NOMO-1 (cell line): ENCODE measurements at regions not wholly inside any gene's neighbourhood (a gene's known extent, or its start where the extent isn't known, plus 50 kb on each side); places are given as distances from the start of the nearest gene placed in this dataset.
A peak's percentile ranks its signal among the peaks of the same experiment; 100 is the strongest.

Experiments
- DNase-seq, 2 experiments: peaks; one replicate each; lab custom pipeline; 2025; ENCODE audit not compliant: unreplicated experiment in 2 of 2; lab: John Stamatoyannopoulos, UW

DNA sequence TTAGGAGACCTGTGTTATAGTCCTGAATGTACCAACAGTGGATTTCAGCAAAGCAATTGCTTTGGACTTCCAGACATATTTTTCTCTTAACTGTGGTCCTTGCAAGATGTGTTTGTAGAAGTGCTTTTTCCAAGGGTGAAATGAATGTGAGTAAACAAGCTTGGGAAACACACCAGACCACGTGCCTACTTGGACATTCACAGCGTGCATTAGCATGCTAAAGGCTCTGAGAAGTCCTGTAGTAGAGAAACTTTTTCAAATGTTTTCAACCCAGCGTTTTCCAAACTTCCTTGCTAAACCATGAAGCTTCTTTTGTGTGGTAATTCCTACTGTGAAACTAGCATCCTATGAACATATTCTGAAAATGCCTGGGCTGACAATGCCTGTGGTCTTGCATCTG is 91.2 kb upstream of the DBX1 start:
- no peak for DNase-seq

DNA sequence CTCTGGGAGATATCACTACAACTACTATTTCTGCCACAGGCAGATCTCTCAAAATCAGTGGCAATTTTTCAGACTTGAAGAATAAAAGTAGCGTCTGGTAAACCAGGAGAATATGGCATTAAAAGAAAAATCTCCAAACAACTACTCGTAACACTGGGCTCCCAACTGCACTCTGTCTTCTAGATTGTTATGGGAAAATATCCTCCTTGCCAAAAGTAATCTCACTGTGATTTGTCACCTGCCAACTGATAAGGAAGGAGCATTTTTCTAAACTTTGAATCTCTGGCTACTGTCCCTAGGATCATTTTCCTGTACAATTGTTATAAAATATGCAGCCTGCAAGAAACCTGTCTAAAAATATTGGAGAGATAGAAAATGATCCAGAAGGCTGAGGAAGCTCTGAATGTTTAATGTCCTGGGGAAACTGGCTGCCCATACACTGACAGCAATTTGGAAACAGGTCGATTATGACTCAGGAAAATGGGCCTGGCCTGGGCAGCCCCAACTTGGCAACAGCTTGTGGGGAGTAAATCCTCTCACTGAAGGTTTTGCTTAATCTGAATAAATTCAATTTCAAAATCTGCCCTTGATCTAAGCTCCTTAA is 90.5 kb upstream of the DBX1 start:
- DNase-seq = no peak

DNA sequence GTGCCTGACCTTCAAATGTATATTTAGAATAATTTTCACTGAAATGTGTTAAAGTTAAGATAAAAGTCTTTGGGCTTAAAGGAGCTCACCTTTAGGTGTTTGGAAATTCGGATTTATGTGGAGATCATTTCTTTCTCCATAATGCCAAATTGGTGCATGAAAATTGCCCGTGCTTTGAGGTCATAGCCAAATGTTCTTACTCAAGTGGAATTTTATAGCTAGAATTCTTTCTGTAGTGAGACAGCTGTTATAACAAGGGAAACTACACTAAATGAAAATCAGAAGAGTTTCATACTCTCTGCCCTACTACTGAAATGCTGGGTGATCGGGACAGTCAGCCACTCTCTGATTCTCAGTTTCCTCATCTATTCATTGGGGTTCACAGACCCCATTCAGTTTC is 89.5 kb upstream of the DBX1 start:
- DNase-seq = no peak

DNA sequence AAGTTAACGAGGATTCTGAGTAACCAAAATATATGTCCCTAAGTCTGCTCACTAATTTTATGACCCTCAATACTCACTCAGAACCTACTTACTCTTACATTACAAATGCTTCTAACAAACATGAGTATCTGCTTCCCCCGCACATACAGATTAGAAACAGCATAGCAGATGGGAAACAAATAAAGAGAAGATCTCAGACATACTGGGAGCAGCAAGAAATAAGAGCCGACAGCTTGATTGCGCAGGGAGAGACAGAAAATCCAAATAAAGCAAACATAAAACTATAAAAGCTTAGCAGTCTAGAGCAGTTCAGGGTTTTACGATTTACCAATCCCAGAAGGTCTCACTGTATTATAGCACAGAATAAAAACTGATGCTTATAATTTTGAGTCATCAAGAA is 89.1 kb upstream of the DBX1 start:
- DNase-seq = no peak

DNA sequence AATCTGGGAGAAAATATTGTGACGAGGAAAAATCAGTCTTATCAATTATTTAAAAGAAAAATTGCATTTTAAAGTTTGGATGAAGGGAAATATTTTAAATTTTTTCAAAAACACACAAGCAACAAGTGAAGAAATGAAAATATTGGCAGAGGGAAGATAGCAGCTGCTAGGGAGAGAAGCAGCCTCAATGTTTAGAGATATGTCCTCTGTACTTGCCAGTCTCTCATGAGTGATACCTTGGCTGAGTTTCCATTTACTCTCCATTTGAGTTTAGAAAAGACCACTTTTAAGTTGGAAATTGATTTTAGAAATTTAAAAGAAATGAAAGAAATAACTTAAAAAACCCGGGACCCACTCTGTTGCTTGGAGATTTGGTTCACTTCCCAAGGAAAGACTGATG is 88.6 kb upstream of the DBX1 start:
- no peak for DNase-seq

DNA sequence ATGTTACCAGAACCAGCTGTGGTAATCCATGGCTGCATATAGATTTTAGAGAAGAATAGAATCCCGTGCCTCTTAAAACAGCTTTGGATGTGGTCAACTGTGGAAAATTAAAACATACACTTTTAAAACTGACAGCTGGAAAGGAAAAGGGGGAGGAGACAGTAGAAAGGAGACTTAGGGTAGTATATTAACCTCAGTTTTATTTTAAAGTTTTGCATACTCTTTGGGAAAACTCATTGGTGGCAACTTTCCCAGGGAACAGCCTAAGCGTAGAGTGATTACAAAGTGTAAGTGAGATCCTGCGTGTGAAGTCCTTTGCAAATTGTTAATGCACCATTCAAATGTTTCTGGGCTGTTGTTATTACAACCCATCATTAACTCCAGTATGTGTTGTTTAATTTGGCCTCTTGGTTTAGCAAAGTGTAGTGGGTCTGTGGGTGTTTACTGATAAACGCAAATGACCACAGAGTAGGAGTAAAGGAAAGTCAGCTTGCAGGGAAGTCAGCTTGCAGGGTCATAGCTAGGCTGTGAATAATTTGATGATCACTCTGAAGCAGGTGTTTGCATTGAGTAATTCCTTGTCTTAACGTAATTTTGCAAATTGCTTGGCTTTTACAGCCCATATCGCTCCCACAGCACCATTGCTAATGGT is 88.0 kb upstream of the DBX1 start:
- DNase-seq = no peak

DNA sequence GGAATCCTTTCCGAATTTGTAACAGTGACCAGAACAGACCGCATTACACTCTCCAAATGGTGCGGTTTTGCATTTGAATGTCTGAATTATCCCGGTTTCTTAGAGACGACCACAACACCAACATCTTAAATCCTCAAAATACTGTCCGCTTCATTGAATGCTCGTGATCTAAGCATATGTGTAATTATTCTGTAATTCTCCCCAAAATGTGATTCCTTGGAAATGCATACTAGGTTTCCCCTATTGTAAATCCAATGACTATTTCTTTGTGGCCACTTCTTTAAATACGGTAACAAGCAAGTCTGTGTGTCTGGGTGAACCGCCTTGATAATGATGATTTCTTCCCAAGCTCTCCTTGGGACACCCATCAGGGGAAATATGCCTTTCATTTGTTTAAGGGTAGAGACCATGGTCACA is 87.3 kb upstream of the DBX1 start:
- no peak for DNase-seq

DNA sequence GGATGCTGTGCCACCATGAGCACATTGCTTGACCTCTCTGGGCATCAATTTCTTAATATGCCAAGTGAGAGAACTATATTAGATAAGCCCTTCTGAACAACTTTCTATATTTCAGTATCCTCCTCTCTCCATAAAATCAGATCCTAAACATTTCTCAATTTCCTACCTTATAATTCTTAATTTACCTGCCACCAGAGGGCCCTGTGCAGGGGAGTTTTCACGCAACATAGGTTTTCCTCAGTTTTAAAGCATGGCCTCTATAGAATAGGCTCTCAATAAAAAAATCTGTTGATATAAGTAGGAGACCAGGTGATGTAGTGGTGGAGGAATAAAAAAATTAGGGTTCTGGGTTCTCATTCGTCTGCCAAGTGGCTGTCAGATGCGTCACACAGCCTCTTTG is 83.7 kb upstream of the DBX1 start:
- peak in 1 of 2 experiments; percentile 1 for DNase-seq

DNA sequence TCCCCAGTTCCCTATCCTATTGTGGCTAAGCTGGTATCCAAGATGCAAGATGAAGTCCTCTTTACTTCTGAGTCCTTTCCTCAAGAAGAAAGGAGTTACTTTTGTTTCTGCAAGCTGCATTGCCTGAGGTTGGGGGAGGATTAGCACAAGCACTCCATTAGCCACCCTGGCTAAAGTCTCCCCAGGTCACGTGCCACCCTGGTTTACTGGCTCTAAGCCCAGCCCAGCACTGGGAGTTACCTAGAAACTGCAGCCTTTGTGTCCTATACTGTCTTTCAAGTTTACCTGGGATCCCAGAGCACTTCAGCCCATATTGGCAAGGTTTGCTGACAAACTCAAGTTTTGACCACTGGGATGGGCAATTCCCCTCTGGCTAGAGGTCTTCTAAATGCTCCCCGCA is 78.4 kb upstream of the DBX1 start:
- no peak for DNase-seq

DNA sequence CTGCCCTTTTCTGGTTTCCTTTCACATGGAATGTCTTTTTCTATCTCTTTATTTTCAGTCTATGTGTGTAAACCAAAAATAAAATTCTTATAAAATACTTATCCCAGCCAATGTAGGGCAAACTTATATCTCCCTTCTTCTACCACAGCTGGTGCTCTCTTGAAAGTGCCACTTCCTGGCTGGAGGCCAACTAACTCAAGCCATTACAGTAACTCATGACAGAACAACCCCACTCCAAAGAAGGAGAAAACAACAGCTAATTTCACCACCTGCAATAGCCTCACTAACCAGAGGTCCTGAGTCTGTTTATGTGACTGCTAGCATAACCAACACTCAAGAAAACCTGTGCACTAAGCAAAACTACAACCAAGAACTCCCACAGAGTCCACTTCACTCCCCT is 74.9 kb upstream of the DBX1 start:
- no peak for DNase-seq

DNA sequence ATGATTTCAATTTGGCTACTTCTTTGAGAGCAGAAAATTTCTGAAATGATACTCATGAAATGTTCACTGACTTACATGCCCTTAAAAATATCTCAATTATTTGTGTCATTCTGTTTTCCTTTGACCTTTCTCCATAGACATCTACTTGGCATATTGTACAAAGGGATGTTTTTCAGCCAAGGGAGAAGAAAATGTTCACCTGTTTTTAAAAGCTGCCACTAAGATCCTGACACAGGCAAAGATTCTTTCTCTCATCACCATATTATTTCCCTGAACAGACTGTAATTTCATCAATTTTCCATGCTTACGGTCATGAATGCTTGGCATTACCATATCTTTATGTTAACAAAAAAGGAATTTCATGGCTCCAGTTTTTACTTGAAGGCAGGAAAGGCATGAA is 67.4 kb upstream of the DBX1 start:
- no peak for DNase-seq

DNA sequence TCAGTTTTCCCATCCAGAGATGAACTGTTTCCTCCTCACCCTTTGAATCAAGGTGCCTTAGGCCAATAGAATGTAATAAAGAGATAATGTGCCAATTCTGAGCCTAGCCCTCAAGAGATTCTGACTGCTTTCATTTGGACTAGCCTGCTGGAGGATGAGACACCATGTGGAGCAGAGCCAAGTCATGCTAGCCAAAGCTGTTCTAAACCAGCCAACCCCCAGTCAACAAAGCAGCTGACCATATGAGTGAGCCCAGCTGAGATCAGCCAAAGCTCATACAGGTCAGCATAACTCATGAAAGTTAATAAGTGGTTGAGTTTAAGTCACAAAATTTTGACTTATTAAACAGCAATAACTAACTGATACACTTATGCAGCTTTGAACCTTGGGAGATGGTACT is 66.7 kb upstream of the DBX1 start:
- no peak for DNase-seq

DNA sequence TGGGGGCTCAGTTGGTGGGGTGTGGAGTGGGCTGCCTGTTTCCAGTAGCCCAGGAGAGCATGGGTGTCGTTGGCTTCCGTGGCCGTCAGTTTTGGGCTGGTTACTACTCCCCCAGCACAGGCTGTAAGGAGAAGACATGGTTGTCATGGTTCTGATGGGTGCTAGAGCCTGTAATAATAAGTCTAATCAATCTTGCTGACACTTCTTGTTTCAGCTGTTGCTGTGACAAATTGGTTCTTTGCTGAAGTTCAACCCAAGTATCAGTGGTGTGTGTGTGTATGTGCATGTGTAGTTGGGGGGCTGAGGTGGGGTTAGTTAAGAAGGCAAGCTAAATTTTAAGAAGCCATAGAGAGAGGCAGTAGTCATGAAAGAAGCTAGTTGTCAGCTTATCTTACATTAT is 61.3 kb upstream of the DBX1 start:
- no peak for DNase-seq

DNA sequence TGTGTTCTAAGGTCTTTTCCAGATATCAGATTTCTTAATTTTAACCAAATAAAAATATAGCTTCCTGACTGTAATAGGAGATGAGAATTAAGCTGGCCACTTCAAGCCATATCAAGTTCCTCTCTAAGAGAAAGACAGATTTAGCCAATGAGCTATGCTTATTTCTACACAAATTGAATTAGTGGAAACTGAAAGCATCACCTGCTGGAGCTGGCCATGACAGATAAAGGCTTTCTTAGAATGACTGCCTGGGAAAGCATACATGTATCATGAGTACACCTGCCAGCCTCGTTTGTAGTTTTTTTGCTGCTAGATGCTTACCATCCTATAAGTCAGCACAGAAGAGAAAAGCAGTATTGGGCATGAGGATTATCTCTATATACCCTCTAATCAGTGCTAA is 53.5 kb upstream of the DBX1 start:
- no peak for DNase-seq

DNA sequence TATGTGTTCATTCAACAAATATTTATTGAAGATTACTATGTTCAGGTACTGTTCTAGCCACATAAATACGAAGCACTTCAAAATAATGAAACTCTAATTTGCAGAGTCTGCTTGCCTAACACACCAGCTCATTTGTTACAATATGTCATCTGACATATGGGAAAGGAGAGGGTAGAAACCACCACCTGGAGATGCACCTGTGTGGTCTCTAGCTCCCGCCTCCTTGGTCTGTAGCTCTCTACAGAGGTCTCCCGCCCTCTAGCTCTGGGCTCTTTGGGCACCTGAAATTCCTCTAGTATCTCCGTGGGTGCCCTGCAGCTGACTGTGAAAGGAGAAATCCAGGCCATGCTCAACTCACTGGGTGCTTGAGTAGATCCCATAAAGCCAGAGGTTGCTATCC is 51.4 kb upstream of the DBX1 start:
- no peak for DNase-seq
